ENCODE measurements at regions not wholly inside any gene's neighbourhood (a gene's known extent, or its start where the extent isn't known, plus 50 kb on each side); places are given as distances from the start of the nearest gene placed in this dataset.

- H3K27ac Mint-ChIP-seq: no peak overlapping the region
- no peaks in the 10 kb centered on the region for H3K9me3 Mint-ChIP-seq
- H3K36me3 Mint-ChIP-seq: peaks cover 1% of the 10 kb centered on the region
- H3K4me3 Mint-ChIP-seq: no peak overlapping the region
- DNase-seq (ENCODE audit: low spot score in 2 of 2) (no peak), ATAC-seq (ENCODE audit: low read depth) (no peak)
- peaks cover 18% of the 10 kb centered on the region for H3K4me1 Mint-ChIP-seq
- peaks cover 23% of the 10 kb centered on the region for H3K27me3 Mint-ChIP-seq
Measured at GRCh38 chr13:99897076-99897440, 74.5 kb downstream of the ZIC5 start.

GRCh38 chr13:99896369-99897075, 75.0 kb downstream of the ZIC5 start:
- DNase-seq (ENCODE audit: low spot score in 2 of 2) (no peak), ATAC-seq (ENCODE audit: low read depth) (no peak)
- H3K36me3 Mint-ChIP-seq: peaks cover 1% of the 10 kb centered on the region
- no peaks in the 10 kb centered on the region for H3K9me3 Mint-ChIP-seq
- H3K4me3 Mint-ChIP-seq: no peak overlapping the region
- H3K4me1 Mint-ChIP-seq: peaks cover 19% of the 10 kb centered on the region
- H3K27me3 Mint-ChIP-seq: peaks cover 23% of the 10 kb centered on the region
- no peak overlapping the region for H3K27ac Mint-ChIP-seq

- peaks cover 20% of the 10 kb centered on the region for H3K27me3 Mint-ChIP-seq
- DNase-seq (ENCODE audit: low spot score in 2 of 2) (no peak), ATAC-seq (ENCODE audit: low read depth) (no peak)
Measured at GRCh38 chr13:99895444-99896368, 75.9 kb downstream of the ZIC5 start.

GRCh38 chr13:99894840-99895443, 76.6 kb downstream of the ZIC5 start:
- Mint-ChIP-seq H3K4me3 (peak overlapping the region; percentile 83), H3K36me3 (peaks cover 1% of the 10 kb centered on the region), H3K27me3 (peaks cover 15% of the 10 kb centered on the region), H3K9me3 (no peaks in the 10 kb centered on the region), H3K27ac (no peak overlapping the region), H3K4me1 (peaks cover 17% of the 10 kb centered on the region)
- no peak for DNase-seq (ENCODE audit: low spot score in 2 of 2)
- no peak for ATAC-seq (ENCODE audit: low read depth)

More at GRCh38 chr13:99895444-99896368, 75.9 kb downstream of the ZIC5 start:
- peaks cover 1% of the 10 kb centered on the region for H3K36me3 Mint-ChIP-seq
- peaks cover 17% of the 10 kb centered on the region for H3K4me1 Mint-ChIP-seq
- peak overlapping the region; percentile 83 for H3K4me3 Mint-ChIP-seq
- H3K27ac Mint-ChIP-seq: no peak overlapping the region
- H3K9me3 Mint-ChIP-seq: no peaks in the 10 kb centered on the region

GRCh38 chr13:99894105-99894839, 77.3 kb downstream of the ZIC5 start:
- no peak overlapping the region for H3K27ac Mint-ChIP-seq
- no peaks in the 10 kb centered on the region for H3K9me3 Mint-ChIP-seq
- H3K4me1 Mint-ChIP-seq: peaks cover 17% of the 10 kb centered on the region
- peaks cover 1% of the 10 kb centered on the region for H3K36me3 Mint-ChIP-seq
- peak overlapping the region; percentile 83 for H3K4me3 Mint-ChIP-seq
- no peak for DNase-seq (ENCODE audit: low spot score in 2 of 2)
- peaks cover 14% of the 10 kb centered on the region for H3K27me3 Mint-ChIP-seq
- no peak for ATAC-seq (ENCODE audit: low read depth)

GRCh38 chr13:99893567-99893966, 78.0 kb downstream of the ZIC5 start:
- Mint-ChIP-seq H3K36me3 (peaks cover 1% of the 10 kb centered on the region), H3K27me3 (peaks cover 9% of the 10 kb centered on the region)

GRCh38 chr13:99892866-99893504, 78.6 kb downstream of the ZIC5 start:
- DNase-seq (ENCODE audit: low spot score in 2 of 2): no peak
- Mint-ChIP-seq H3K27me3 (peaks cover 7% of the 10 kb centered on the region), H3K27ac (no peak overlapping the region), H3K4me1 (peaks cover 17% of the 10 kb centered on the region), H3K36me3 (peaks cover 1% of the 10 kb centered on the region), H3K9me3 (no peaks in the 10 kb centered on the region), H3K4me3 (peak overlapping the region; percentile 79)
- ATAC-seq (ENCODE audit: low read depth): no peak

More at GRCh38 chr13:99893567-99893966, 78.0 kb downstream of the ZIC5 start:
- DNase-seq (ENCODE audit: low spot score in 2 of 2): no peak
- Mint-ChIP-seq H3K27ac (no peak overlapping the region), H3K9me3 (no peaks in the 10 kb centered on the region), H3K4me1 (peaks cover 17% of the 10 kb centered on the region), H3K4me3 (no peak overlapping the region)
- no peak for ATAC-seq (ENCODE audit: low read depth)

GRCh38 chr13:99892196-99892613, 79.4 kb downstream of the ZIC5 start:
- H3K9me3 Mint-ChIP-seq: no peaks in the 10 kb centered on the region
- no peak overlapping the region for H3K27ac Mint-ChIP-seq
- H3K27me3 Mint-ChIP-seq: peaks cover 7% of the 10 kb centered on the region
- peaks cover 1% of the 10 kb centered on the region for H3K36me3 Mint-ChIP-seq
- H3K4me3 Mint-ChIP-seq: peak overlapping the region; percentile 79
- peak; percentile 39 for ATAC-seq (ENCODE audit: low read depth)
- DNase-seq (ENCODE audit: low spot score in 2 of 2): no peak
- H3K4me1 Mint-ChIP-seq: peaks cover 17% of the 10 kb centered on the region

- no peak overlapping the region for H3K27ac Mint-ChIP-seq
Measured at GRCh38 chr13:99886706-99887105, 84.9 kb downstream of the ZIC5 start.

GRCh38 chr13:99884913-99885312, 86.7 kb downstream of the ZIC5 start:
- Mint-ChIP-seq H3K4me1 (peaks cover 16% of the 10 kb centered on the region), H3K4me3 (no peak overlapping the region), H3K27ac (no peak overlapping the region), H3K27me3 (peaks cover 2% of the 10 kb centered on the region), H3K36me3 (peaks cover 2% of the 10 kb centered on the region), H3K9me3 (no peaks in the 10 kb centered on the region)
- ATAC-seq (ENCODE audit: low read depth) (no peak), DNase-seq (ENCODE audit: low spot score in 2 of 2) (no peak)

More at GRCh38 chr13:99886706-99887105, 84.9 kb downstream of the ZIC5 start:
- peaks cover 2% of the 10 kb centered on the region for H3K27me3 Mint-ChIP-seq
- H3K36me3 Mint-ChIP-seq: peaks cover 2% of the 10 kb centered on the region
- H3K4me3 Mint-ChIP-seq: no peak overlapping the region
- peaks cover 16% of the 10 kb centered on the region for H3K4me1 Mint-ChIP-seq
- ATAC-seq (ENCODE audit: low read depth) (no peak), DNase-seq (ENCODE audit: low spot score in 2 of 2) (no peak)
- H3K9me3 Mint-ChIP-seq: no peaks in the 10 kb centered on the region

GRCh38 chr13:99883805-99884204, 87.8 kb downstream of the ZIC5 start:
- H3K4me1 Mint-ChIP-seq: peaks cover 16% of the 10 kb centered on the region
- ATAC-seq (ENCODE audit: low read depth): no peak

GRCh38 chr13:99878921-99879610, 92.5 kb downstream of the ZIC5 start:
- H3K4me1 Mint-ChIP-seq: peaks cover 11% of the 10 kb centered on the region
- DNase-seq (ENCODE audit: low spot score in 2 of 2) (no peak), ATAC-seq (ENCODE audit: low read depth) (no peak)
- no peaks in the 10 kb centered on the region for H3K27me3 Mint-ChIP-seq
- H3K36me3 Mint-ChIP-seq: no peaks in the 10 kb centered on the region
- H3K9me3 Mint-ChIP-seq: no peaks in the 10 kb centered on the region
- H3K27ac Mint-ChIP-seq: no peak overlapping the region
- H3K4me3 Mint-ChIP-seq: no peak overlapping the region

More at GRCh38 chr13:99883805-99884204, 87.8 kb downstream of the ZIC5 start:
- peaks cover 2% of the 10 kb centered on the region for H3K27me3 Mint-ChIP-seq
- DNase-seq (ENCODE audit: low spot score in 2 of 2): no peak
- no peak overlapping the region for H3K27ac Mint-ChIP-seq
- H3K4me3 Mint-ChIP-seq: peak overlapping the region; percentile 8
- no peaks in the 10 kb centered on the region for H3K9me3 Mint-ChIP-seq
- peaks cover 2% of the 10 kb centered on the region for H3K36me3 Mint-ChIP-seq

- H3K27me3 Mint-ChIP-seq: no peaks in the 10 kb centered on the region
- no peak overlapping the region for H3K27ac Mint-ChIP-seq
- H3K4me3 Mint-ChIP-seq: no peak overlapping the region
- peaks cover 6% of the 10 kb centered on the region for H3K36me3 Mint-ChIP-seq
- no peaks in the 10 kb centered on the region for H3K4me1 Mint-ChIP-seq
- no peaks in the 10 kb centered on the region for H3K9me3 Mint-ChIP-seq
- DNase-seq (ENCODE audit: low spot score in 2 of 2) (no peak), ATAC-seq (ENCODE audit: low read depth) (no peak)
Measured at GRCh38 chr13:99876651-99877050, 94.9 kb downstream of the ZIC5 start.

Data from memory B cell (primary cell).